PC-9 (cell line): ENCODE measurements at regions not wholly inside any gene's neighbourhood (a gene's known extent, or its start where the extent isn't known, plus 50 kb on each side); places are given as distances from the start of the nearest gene placed in this dataset.
"Not testable (repeated sequence)": the region's sequence is repeated elsewhere in the genome, so short reads cannot be mapped to it uniquely, and the experiment has no call there.

Experiments
- BruUV-seq: library from RNA; stranded (reverse); fragments of 400-500 nt; replicated peaks from 2 replicates; lab custom pipeline; 2021; lab: Mats Ljungman, UMichigan
- CTCF ChIA-PET: fragments of 300-600 bp; sonication (Branson Sonifier 250); formaldehyde crosslinking; loops from one replicate; lab custom pipeline; 2022; ENCODE audit warnings: antibody characterized with exemption; lab: Charles Lee
- POLR2A ChIA-PET: fragments of 300-600 bp; sonication (Branson Sonifier 250); formaldehyde crosslinking; loops from one replicate; lab custom pipeline; 2022; ENCODE audit warnings: antibody characterized with exemption; ENCODE audit not compliant: unreplicated experiment; lab: Charles Lee
- DNase-seq, 2 experiments: peaks; one replicate each; pipeline versions ENCODE4 v3.0.0 to v3.0.0-alpha.2; 2015 to 2022; ENCODE audit warnings: mixed read lengths in 1 of 2
- H2AFZ ChIP-seq: fragments of 200-600 bp; sonication (generic); 2 replicates; pipeline ENCODE4 v1.8.1; 2017; ENCODE audit warnings: antibody characterized with exemption
- H3F3A ChIP-seq: fragments of 200-600 bp; sonication (generic); 2 replicates; pipeline ENCODE4 v1.8.1; 2017; ENCODE audit warnings: antibody characterized with exemption, mild to moderate bottlenecking, low read depth; ENCODE audit not compliant: insufficient read depth
- H3K27ac ChIP-seq: fragments of 200-600 bp; sonication (generic); 2 replicates; pipeline ENCODE4 v1.6.1; 2016; ENCODE audit warnings: mixed run types
- H3K27me3 ChIP-seq: fragments of 200-600 bp; sonication (generic); 2 replicates; pipeline ENCODE4 v1.6.1; 2016; ENCODE audit warnings: low read depth, mixed run types; ENCODE audit not compliant: insufficient read depth
- H3K36me3 ChIP-seq: fragments of 200-600 bp; sonication (generic); 2 replicates; pipeline ENCODE4 v1.6.1; 2016; ENCODE audit warnings: low read depth, mixed run types
- H3K4me1 ChIP-seq: fragments of 200-600 bp; sonication (generic); replicated peaks from 2 replicates; pipeline ENCODE4 v1.6.1; 2016; ENCODE audit warnings: mixed run types; ENCODE audit not compliant: insufficient read depth
- H3K4me2 ChIP-seq: fragments of 200-600 bp; sonication (generic); 2 replicates; pipeline ENCODE4 v1.6.1; 2017; ENCODE audit warnings: mixed run types
- H3K4me3 ChIP-seq: fragments of 200-600 bp; sonication (generic); 2 replicates; pipeline ENCODE4 v1.6.1; 2016; ENCODE audit warnings: mixed run types
- H3K79me2 ChIP-seq: fragments of 200-600 bp; sonication (generic); 2 replicates; pipeline ENCODE4 v1.6.1; 2017; ENCODE audit warnings: low read depth, mixed run types
- H3K9me2 ChIP-seq: fragments of 200-600 bp; sonication (generic); 2 replicates; pipeline ENCODE4 v1.8.1; 2017; ENCODE audit warnings: mild to moderate bottlenecking; ENCODE audit not compliant: insufficient read depth
- H3K9me3 ChIP-seq: fragments of 200-600 bp; sonication (generic); 2 replicates; pipeline ENCODE4 v1.8.1; 2016; ENCODE audit warnings: low read depth; ENCODE audit not compliant: insufficient read depth
- H4K20me1 ChIP-seq: fragments of 200-600 bp; sonication (generic); 2 replicates; pipeline ENCODE4 v1.8.1; 2017; ENCODE audit not compliant: insufficient read depth
- EZH2 ChIP-seq: fragments of 200-600 bp; sonication (generic); IDR thresholded peaks from 2 replicates; pipeline ENCODE4 v1.8.0; 2017; ENCODE audit warnings: antibody characterized with exemption, low read depth
- intact Hi-C: fragments of 100-400 bp; cut with micrococcal nuclease; formaldehyde crosslinking; loops from one replicate; pipeline ENCODE4 v1.10.0; 2022; ENCODE audit not compliant: unreplicated experiment
- TF ChIP-seq, protein P1 (sequence below): fragments of 200-600 bp; sonication (generic); conservative IDR thresholded peaks from 2 replicates; pipeline ENCODE4 v1.6.1; 2017; ENCODE audit warnings: mixed run types, antibody characterized with exemption, mild to moderate bottlenecking, moderate library complexity

DNA sequence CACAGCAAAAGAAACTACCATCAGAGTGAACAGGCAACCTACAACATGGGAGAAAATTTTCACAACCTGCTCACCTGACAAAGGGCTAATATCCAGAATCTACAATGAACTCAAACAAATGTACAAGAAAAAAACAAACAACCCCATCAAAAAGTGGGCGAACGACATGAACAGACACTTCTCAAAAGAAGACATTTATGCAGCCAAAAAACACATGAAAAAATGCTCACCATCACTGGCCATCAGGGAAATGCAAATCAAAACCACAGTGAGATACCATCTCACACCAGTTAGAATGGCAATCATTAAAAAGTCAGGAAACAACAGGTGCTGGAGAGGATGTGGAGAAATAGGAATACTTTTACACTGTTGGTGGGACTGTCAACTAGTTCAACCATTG lies 207.8 kb downstream of the USP6NL start:
- CTCF ChIA-PET, H3K9me2 ChIP-seq, H2AFZ ChIP-seq, H3K4me3 ChIP-seq, H3K36me3 ChIP-seq, BruUV-seq, H4K20me1 ChIP-seq, H3K9me3 ChIP-seq, H3K27ac ChIP-seq, DNase-seq, H3K4me2 ChIP-seq, POLR2A ChIA-PET, H3F3A ChIP-seq, H3K79me2 ChIP-seq, intact Hi-C loops, H3K4me1 ChIP-seq: not testable (repeated sequence)
- H3K27me3 ChIP-seq = peaks cover 48% of the 10 kb centered on the region

DNA sequence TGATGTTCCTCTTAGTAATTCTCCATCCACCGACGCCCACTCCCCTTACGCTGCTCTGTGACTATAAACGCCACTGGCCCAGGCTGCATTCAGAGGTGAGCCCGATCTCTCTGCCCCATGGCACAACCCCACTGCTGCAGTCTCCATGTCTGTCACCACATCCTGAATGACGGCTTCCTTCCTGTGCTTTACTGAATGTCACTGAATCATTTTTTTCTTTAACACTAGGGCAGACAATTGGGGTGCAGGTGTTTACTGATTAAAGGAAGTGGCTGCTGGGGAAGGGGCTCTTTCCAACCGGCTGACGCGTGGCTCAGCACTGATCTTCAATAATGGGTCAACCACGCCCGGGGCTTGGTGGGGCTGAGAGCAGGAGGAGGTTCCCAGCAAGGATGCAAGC lies 208.3 kb downstream of the USP6NL start:
- H2AFZ ChIP-seq = no peak overlapping the region
- H4K20me1 ChIP-seq = no peaks in the 10 kb centered on the region
- no peaks in the 10 kb centered on the region for H3K36me3 ChIP-seq
- no peaks in the 10 kb centered on the region for H3K79me2 ChIP-seq
- no peaks in the 10 kb centered on the region for H3K4me1 ChIP-seq
- H3F3A ChIP-seq = no peaks in the 10 kb centered on the region
- H3K27me3 ChIP-seq = peaks cover 51% of the 10 kb centered on the region
- TF ChIP-seq, protein P1, sequence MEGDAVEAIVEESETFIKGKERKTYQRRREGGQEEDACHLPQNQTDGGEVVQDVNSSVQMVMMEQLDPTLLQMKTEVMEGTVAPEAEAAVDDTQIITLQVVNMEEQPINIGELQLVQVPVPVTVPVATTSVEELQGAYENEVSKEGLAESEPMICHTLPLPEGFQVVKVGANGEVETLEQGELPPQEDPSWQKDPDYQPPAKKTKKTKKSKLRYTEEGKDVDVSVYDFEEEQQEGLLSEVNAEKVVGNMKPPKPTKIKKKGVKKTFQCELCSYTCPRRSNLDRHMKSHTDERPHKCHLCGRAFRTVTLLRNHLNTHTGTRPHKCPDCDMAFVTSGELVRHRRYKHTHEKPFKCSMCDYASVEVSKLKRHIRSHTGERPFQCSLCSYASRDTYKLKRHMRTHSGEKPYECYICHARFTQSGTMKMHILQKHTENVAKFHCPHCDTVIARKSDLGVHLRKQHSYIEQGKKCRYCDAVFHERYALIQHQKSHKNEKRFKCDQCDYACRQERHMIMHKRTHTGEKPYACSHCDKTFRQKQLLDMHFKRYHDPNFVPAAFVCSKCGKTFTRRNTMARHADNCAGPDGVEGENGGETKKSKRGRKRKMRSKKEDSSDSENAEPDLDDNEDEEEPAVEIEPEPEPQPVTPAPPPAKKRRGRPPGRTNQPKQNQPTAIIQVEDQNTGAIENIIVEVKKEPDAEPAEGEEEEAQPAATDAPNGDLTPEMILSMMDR = no peak
- no peak for TF ChIP-seq EZH2
- no peak overlapping the region for H3K4me2 ChIP-seq
- no peak overlapping the region for H3K27ac ChIP-seq
- ChIA-PET POLR2A (no interaction called here), CTCF (no interaction called here)
- no peaks in the 10 kb centered on the region for H3K9me2 ChIP-seq
- intact Hi-C loops = no loop called here
- H3K4me3 ChIP-seq = no peak overlapping the region
- no peak for DNase-seq
- BruUV-seq = no TSS peak
- no peaks in the 10 kb centered on the region for H3K9me3 ChIP-seq

DNA sequence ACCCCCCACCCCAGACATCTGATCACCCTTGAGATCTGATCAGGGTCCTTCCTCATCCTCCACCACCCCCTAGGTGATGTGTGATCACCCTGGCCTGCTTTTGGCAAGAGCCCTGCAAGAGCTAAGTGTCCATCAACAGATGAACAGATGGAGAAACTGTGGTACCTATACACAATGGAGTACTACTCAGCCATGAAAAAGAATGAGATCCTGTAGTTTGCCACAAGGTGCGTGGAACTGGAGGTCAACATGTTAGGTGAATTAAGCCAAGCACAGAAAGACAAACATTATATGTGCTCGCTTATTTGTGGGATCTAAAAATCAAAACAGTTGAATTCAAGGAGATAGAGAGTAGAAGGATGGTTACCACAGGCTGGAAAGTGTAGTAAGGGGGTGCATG lies 209.1 kb downstream of the USP6NL start:
- H3K4me1 ChIP-seq = no peaks in the 10 kb centered on the region
- no peak overlapping the region for H2AFZ ChIP-seq
- ChIA-PET CTCF (no interaction called here), POLR2A (no interaction called here)
- no peaks in the 10 kb centered on the region for H3F3A ChIP-seq
- TF ChIP-seq, protein P1 = no peak
- no peak for TF ChIP-seq EZH2
- no peaks in the 10 kb centered on the region for H3K36me3 ChIP-seq
- no peaks in the 10 kb centered on the region for H3K9me3 ChIP-seq
- no peak for DNase-seq
- no peak overlapping the region for H3K4me3 ChIP-seq
- BruUV-seq = no TSS peak
- H3K9me2 ChIP-seq = no peaks in the 10 kb centered on the region
- peaks cover 58% of the 10 kb centered on the region for H3K27me3 ChIP-seq
- intact Hi-C loops = no loop called here
- H3K4me2 ChIP-seq = no peak overlapping the region
- H3K79me2 ChIP-seq = no peaks in the 10 kb centered on the region
- H3K27ac ChIP-seq = no peak overlapping the region
- no peaks in the 10 kb centered on the region for H4K20me1 ChIP-seq
